GM12878 (cell line): ENCODE measurements at regions not wholly inside any gene's neighbourhood (a gene's known extent, or its start where the extent isn't known, plus 50 kb on each side); places are given as distances from the start of the nearest gene placed in this dataset.

Experiments
- ATAC-seq: fragments of 200-7000 bp; cut with Tn5 transposase; 3 replicates; pipeline ENCODE4 v1.9.1; 2020; ENCODE audit warnings: mild to moderate bottlenecking, moderate library complexity
- BruUV-seq: library from RNA; stranded (reverse); fragments of 400-500 nt; replicated peaks from 2 replicates; lab custom pipeline; 2021; lab: Mats Ljungman, UMichigan
- CTCF ChIA-PET: fragments of 300-600 bp; sonication (Branson Sonifier 250); formaldehyde crosslinking; extraction: SDS; loops from one replicate; lab custom pipeline; 2021; ENCODE audit warnings: inconsistent platforms; lab: Yijun Ruan, JAX
- POLR2A ChIA-PET: fragments of 350-600 bp; formaldehyde crosslinking; extraction: SDS; loops from one replicate; lab custom pipeline; 2021; ENCODE audit warnings: inconsistent platforms; lab: Charles Lee
- RAD21 ChIA-PET: fragments of 300-600 bp; sonication (Branson Sonifier 250); formaldehyde crosslinking; loops from one replicate; lab custom pipeline; 2023; ENCODE audit warnings: antibody characterized with exemption; ENCODE audit not compliant: unreplicated experiment; lab: Charles Lee
- SMC1A ChIA-PET: fragments of 300-600 bp; sonication (Branson Sonifier 250); formaldehyde crosslinking; loops from one replicate; lab custom pipeline; 2023; ENCODE audit not compliant: unreplicated experiment, uncharacterized antibody; lab: Charles Lee
- DNase-seq: peaks from one replicate; pipeline ENCODE4 v3.0.0-alpha.2; 2011; ENCODE audit warnings: low read depth, low spot score
- FAIRE-seq: peaks from 3 replicates; lab custom pipeline; 2011; peaks lifted over from hg19 to GRCh38; lab: Jason Lieb, UNC
- H2AFZ ChIP-seq: 2 replicates; pipeline ENCODE4 v1.6.0; 2011; ENCODE audit warnings: low read depth, low read length, control low read depth; ENCODE audit not compliant: control insufficient read depth
- H3K27ac ChIP-seq: 2 replicates; pipeline ENCODE4 v1.5.1; 2011; ENCODE audit warnings: control low read depth; ENCODE audit not compliant: control insufficient read depth, insufficient read depth
- H3K27me3 ChIP-seq, 2 experiments: replicated peaks in 1 of 2; 2 replicates each; pipeline versions ENCODE4 v1.6.0 to v1.6.1; 2011; ENCODE audit warnings: low read length in 1 of 2; ENCODE audit not compliant: control insufficient read depth in 2 of 2, insufficient read depth in 2 of 2
- H3K36me3 ChIP-seq, 2 experiments: 2 replicates each; pipeline ENCODE4 v1.5.1; 2011; ENCODE audit warnings: low read length in 1 of 2; ENCODE audit not compliant: control insufficient read depth in 2 of 2, insufficient read depth in 2 of 2
- H3K4me1 ChIP-seq: 2 replicates; pipeline ENCODE4 v1.6.1; 2011; ENCODE audit warnings: mild to moderate bottlenecking, low read length, moderate library complexity, mixed read lengths; ENCODE audit not compliant: control insufficient read depth, insufficient read depth
- H3K4me2 ChIP-seq: 2 replicates; pipeline ENCODE4 v1.6.0; 2011; ENCODE audit warnings: control low read depth; ENCODE audit not compliant: control insufficient read depth, insufficient read depth
- H3K4me3 ChIP-seq: fragments of 200-600 bp; sonication (generic); 2 replicates; pipeline ENCODE4 v1.5.1; 2016
- H3K79me2 ChIP-seq: 2 replicates; pipeline ENCODE4 v1.6.0; 2011; ENCODE audit warnings: low read length; ENCODE audit not compliant: control insufficient read depth, insufficient read depth
- H3K9ac ChIP-seq: 2 replicates; pipeline ENCODE4 v1.8.0; 2011; ENCODE audit warnings: low read length, control low read depth, mixed read lengths; ENCODE audit not compliant: control insufficient read depth, insufficient read depth
- H3K9me3 ChIP-seq: replicated peaks from 3 replicates; pipeline ENCODE4 v1.5.1; 2011; ENCODE audit warnings: mild to moderate bottlenecking, low read length; ENCODE audit not compliant: control insufficient read depth, insufficient read depth
- H4K20me1 ChIP-seq: 2 replicates; pipeline ENCODE4 v1.6.0; 2011; ENCODE audit not compliant: control insufficient read depth, insufficient read depth
- BHLHE40 ChIP-seq, 2 experiments: fragments of 450-650 bp in 1 of 2; IDR thresholded peaks; 2 replicates each; pipeline ENCODE4 v1.6.1; 2011 to 2017; ENCODE audit warnings: low read depth in 2 of 2, borderline replicate concordance in 1 of 2, improper control_type of control experiment in 1 of 2, low read length in 1 of 2, mild to moderate bottlenecking in 1 of 2
- ZNF687 ChIP-seq: fragments of 450-650 bp; IDR thresholded peaks from 2 replicates; pipeline ENCODE4 v1.6.1; 2017; ENCODE audit warnings: mild to moderate bottlenecking, moderate library complexity
- WGBS: methylation state at CpG from one replicate; pipeline ENCODE4 v1.1.6; 2016; ENCODE audit warnings: low lambda C conversion rate; ENCODE audit not compliant: insufficient replicate concordance, insufficient coverage; ENCODE audit errors: missing lambda C conversion rate; 5-methylcytosine and 5-hydroxymethylcytosine counted together
- in situ Hi-C: fragments of 300-500 bp; cut with MboI; formaldehyde crosslinking; loops from 9 replicates; pipeline ENCODE4 v1.14.3; 2018; ENCODE audit warnings: mixed read lengths
- intact Hi-C: fragments of 100-400 bp; cut with micrococcal nuclease; formaldehyde crosslinking; loops from one replicate; pipeline ENCODE4 v1.14.2; 2022; ENCODE audit not compliant: unreplicated experiment

DNA sequence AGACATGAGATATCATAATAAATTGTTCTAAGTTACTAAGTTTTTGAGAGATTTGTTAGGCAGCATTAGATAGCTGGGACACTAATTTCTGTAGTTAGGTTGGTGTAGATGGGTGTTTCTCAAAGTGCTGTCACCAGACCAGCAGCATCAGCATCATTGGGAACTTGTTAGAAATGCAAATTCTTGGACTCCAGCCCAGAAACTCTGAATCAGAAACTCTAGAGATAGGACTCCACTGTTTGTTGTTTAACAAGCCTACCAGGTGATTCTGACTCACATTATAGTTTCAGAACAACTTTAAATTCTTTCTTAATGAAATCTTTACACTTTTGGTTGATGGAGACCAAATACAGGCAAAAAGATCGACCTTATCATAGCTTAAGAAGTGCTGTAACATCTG lies 173.7 kb downstream of the PABPC4L start:
- TF ChIP-seq BHLHE40 (IDR thresholded peaks at IDR 0.05; ENCODE audit: borderline replicate concordance in 1 of 2, low read depth in 2 of 2, low read length in 1 of 2) (peak in 1 of 2 experiments; percentile 14; a peak in 1 of 4 replicates), ZNF687 (no peak)
- TF ChIP-seq, all 136 proteins: peak for 1
- POLR2A ChIA-PET, result no interaction called here
- no peak overlapping the region for H3K4me2 ChIP-seq
- H3K27ac ChIP-seq, result no peak overlapping the region
- H2AFZ ChIP-seq, result no peak overlapping the region
- peak; percentile 55 for ATAC-seq
- no peaks in the 10 kb centered on the region for H3K36me3 ChIP-seq
- in situ Hi-C loops, result no loop called here
- no peak for DNase-seq
- WGBS, result 0% methylated on average over 1 of the region's 1 CpG
- no peaks in the 10 kb centered on the region for H4K20me1 ChIP-seq
- no peaks in the 10 kb centered on the region for H3K27me3 ChIP-seq
- RAD21 ChIA-PET, result interaction anchor here (0.5 kb wide), 1 partner anchor 400 kb away, joined by 3 read pairs; no protein-coding TSS in a partner anchor
- H3K4me1 ChIP-seq, result no peaks in the 10 kb centered on the region
- SMC1A ChIA-PET, result interaction anchor here (1.1 kb wide), 1 partner anchor 881 kb away, joined by 3 read pairs; no protein-coding TSS in a partner anchor
- intact Hi-C loops, result no loop called here
- H3K79me2 ChIP-seq, result no peaks in the 10 kb centered on the region
- BruUV-seq, result no TSS peak
- no peak overlapping the region for H3K4me3 ChIP-seq
- H3K9ac ChIP-seq, result no peak overlapping the region
- no peaks in the 10 kb centered on the region for H3K9me3 ChIP-seq
- CTCF ChIA-PET, result interaction anchor here (1.5 kb wide), 1 partner anchor 9 kb away, joined by 3 read pairs; no protein-coding TSS in a partner anchor
- FAIRE-seq, result no peak
